HG03520 (cell line): ENCODE measurements at regions not wholly inside any gene's neighbourhood (a gene's known extent, or its start where the extent isn't known, plus 50 kb on each side); places are given as distances from the start of the nearest gene placed in this dataset.

Experiments used
- ATAC-seq: cut with Tn5 transposase; IDR thresholded peaks from one replicate; pipeline ENCODE4 v1.9.1; 2021; ENCODE audit warnings: mild to moderate bottlenecking, moderate library complexity; ENCODE audit not compliant: unreplicated experiment

- no peak for ATAC-seq
These were observed 380.3 kb upstream of the ACTBL2 start for GRCh38 chr5:57862942-57863341.

GRCh38 chr5:57862471-57862911, 379.9 kb upstream of the ACTBL2 start:
- ATAC-seq, result no peak

- ATAC-seq, result no peak
These were observed 377.0 kb upstream of the ACTBL2 start for GRCh38 chr5:57859626-57860025.

- no peak for ATAC-seq
These were observed 376.3 kb upstream of the ACTBL2 start for GRCh38 chr5:57858905-57859304.

GRCh38 chr5:57857696-57858095, 375.1 kb upstream of the ACTBL2 start:
- ATAC-seq, result no peak

- ATAC-seq, result no peak
These were observed 373.2 kb upstream of the ACTBL2 start for GRCh38 chr5:57855831-57856230.

- ATAC-seq, result no peak
These were observed 371.5 kb upstream of the ACTBL2 start for GRCh38 chr5:57853929-57854697.

- no peak for ATAC-seq
These were observed 367.5 kb upstream of the ACTBL2 start for GRCh38 chr5:57850109-57850508.

GRCh38 chr5:57845025-57845424, 362.4 kb upstream of the ACTBL2 start:
- no peak for ATAC-seq

- ATAC-seq, result no peak
These were observed 361.8 kb upstream of the ACTBL2 start for GRCh38 chr5:57844410-57844809.

GRCh38 chr5:57843059-57843367, 360.4 kb upstream of the ACTBL2 start:
- no peak for ATAC-seq

- no peak for ATAC-seq
These were observed 359.9 kb upstream of the ACTBL2 start for GRCh38 chr5:57842364-57843058.

GRCh38 chr5:57841676-57842363, 359.2 kb upstream of the ACTBL2 start:
- no peak for ATAC-seq

- ATAC-seq, result no peak
These were observed 356.9 kb upstream of the ACTBL2 start for GRCh38 chr5:57839437-57840079.

- no peak for ATAC-seq
These were observed 356.4 kb upstream of the ACTBL2 start for GRCh38 chr5:57839025-57839424.

- ATAC-seq, result no peak
These were observed 354.3 kb upstream of the ACTBL2 start for GRCh38 chr5:57836921-57837320.

GRCh38 chr5:57836331-57836730, 353.7 kb upstream of the ACTBL2 start:
- ATAC-seq, result no peak

- no peak for ATAC-seq
These were observed 352.4 kb upstream of the ACTBL2 start for GRCh38 chr5:57834829-57835608.

- ATAC-seq, result no peak
These were observed 350.9 kb upstream of the ACTBL2 start for GRCh38 chr5:57833489-57833888.

- ATAC-seq, result no peak
These were observed 350.3 kb upstream of the ACTBL2 start for GRCh38 chr5:57832875-57833274.

- no peak for ATAC-seq
These were observed 349.3 kb upstream of the ACTBL2 start for GRCh38 chr5:57831932-57832331.
